ENCODE measurements at regions not wholly inside any gene's neighbourhood (a gene's known extent, or its start where the extent isn't known, plus 50 kb on each side); places are given as distances from the start of the nearest gene placed in this dataset.
"Not testable (repeated sequence)": the region's sequence is repeated elsewhere in the genome, so short reads cannot be mapped to it uniquely, and the experiment has no call there.

DNA sequence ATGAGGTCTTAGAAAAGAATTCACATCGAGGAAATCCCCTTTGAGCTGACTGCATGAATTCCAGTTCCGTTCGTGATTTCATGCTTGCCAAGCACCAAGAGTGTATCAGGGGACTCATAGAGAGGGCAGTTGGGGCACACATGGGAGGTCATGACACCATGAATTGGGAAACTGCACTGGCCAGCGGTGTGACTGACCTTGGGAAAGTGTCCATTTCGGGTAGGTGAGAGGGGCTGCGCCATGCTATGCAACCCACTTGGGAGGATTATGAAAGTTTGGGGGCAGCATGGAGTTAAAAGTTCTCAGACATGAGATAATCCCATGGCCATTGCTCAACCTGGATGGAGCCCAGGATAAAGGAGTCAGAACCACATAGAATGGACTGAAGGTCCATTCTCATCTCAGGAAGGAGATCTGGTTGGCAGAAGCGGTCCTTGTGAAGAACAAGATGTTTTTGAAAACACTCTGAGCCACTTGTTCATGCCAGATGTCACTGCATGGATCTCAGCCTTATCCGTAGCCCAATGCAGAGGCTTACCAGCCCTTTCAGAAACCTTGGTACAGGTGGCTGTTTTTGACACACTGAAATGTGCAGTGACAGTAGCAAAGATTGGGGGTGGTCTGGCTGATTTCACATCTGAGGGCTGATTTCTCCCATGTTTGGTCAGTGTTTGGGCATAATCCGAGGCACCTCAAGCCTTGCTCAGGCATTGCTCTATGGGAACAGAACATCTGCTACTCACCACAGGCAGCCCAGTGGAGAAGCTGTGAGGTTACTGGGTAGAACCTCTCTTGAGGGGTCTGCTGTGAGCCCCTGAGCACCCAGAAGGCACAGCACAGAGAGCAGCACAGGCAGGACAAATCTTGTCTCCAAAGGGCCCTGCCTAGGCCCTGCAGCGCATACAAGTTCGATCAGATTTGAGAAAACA lies 252.3 kb downstream of the CXCL12 start:
- no peak for DNase-seq (ENCODE audit: low read depth in 2 of 3, low spot score in 2 of 3)

DNA sequence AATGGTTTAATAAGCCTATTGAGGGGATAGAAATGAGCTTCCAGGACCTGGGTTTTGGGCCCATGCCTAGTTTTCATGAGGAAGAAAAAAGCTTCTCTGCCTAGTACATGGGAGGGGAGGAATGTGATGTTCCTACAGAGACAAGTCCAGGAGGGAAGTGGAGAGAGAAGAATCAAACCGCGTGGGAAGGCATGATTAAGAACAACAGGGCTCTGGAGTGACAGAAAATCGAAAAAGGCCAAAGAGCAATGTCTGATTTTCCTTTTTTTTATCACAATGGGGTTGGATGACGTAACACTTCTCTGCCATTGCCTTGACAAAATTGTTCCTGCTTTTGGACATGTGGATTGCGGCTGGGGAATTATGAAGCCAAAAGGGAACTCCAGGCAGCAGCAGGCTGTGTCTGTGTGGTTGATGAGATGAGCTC lies 258.6 kb downstream of the CXCL12 start:
- no peak for DNase-seq (ENCODE audit: low read depth in 2 of 3, low spot score in 2 of 3)

DNA sequence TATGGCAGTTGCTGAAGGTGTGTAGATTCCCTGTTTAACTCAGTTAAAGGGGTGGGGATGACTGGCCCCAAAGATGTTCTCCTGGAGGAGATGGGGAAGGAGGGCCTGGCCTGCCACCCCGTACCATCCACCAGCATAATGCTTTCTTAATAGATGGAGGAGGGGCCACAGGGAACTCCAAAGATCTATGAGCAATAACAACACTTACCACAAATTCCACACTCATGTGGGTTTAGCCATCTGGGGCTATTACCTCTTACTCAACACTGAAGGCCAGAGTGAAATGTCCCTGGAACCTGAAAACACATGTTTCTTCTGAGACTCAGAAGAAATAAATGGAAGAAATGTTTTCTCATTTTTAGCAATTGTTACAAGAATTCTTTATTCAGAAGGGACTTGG lies 259.0 kb downstream of the CXCL12 start:
- no peak for DNase-seq (ENCODE audit: low read depth in 2 of 3, low spot score in 2 of 3)

DNA sequence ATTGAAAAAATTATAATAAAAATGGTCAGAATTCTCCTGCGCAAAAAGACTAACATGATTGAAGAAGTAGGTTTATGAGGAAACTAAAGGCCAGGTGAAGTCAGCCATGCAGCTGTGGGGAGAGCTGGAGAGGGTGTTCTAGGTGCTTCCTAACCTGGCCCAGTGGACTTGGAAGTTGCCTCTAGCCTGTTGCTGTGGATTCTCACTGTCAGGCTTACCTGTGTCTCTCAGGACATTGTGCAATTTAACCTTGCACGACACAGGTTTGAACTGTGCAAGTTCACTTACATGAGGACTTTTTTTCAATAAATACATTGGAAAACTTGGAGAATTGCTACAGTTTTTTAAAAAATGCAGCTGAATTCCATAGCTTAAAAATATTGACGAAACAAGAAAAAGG lies 266.4 kb downstream of the CXCL12 start:
- no peak for DNase-seq (ENCODE audit: low read depth in 2 of 3, low spot score in 2 of 3)

DNA sequence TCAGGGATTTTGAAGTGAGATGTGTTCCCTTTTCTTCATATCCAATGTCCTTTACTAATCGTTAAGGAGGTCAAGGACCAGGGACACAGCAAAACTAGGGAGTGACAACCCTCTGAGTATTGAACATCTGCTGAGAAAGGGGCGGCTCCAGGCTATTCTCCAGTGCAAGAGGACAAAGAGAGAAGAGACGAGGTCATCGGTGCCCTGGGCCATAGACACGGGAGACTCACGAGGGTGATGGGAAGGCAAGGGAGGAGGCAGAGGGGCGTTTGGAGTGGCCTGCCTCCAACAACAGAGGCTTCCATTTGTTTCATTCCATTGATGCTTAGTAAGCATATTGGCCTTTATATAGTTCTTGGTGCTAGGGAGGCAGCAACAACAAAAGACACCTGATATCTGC lies 268.4 kb downstream of the CXCL12 start:
- DNase-seq (ENCODE audit: low read depth in 2 of 3, low spot score in 2 of 3): no peak

DNA sequence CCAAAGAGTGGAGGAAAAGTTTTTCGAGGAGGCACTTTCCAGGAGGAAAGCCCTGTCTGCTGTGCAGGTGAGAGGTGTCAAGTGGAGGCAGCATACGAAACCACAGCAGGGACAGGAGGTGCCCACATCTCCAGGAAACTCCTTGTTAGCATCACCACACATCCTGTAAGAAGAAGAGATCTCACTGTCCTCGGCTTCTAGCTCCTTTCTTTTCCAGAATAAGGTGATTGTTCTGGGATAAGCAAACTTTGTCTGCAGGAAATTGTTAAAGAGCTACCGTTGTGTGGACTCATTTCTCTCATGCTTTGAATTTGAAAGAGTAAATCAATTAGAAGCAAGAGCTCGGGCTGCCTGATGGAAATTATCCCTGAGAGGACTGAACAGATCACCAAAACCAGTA lies 269.4 kb downstream of the CXCL12 start:
- no peak for DNase-seq (ENCODE audit: low read depth in 2 of 3, low spot score in 2 of 3)

DNA sequence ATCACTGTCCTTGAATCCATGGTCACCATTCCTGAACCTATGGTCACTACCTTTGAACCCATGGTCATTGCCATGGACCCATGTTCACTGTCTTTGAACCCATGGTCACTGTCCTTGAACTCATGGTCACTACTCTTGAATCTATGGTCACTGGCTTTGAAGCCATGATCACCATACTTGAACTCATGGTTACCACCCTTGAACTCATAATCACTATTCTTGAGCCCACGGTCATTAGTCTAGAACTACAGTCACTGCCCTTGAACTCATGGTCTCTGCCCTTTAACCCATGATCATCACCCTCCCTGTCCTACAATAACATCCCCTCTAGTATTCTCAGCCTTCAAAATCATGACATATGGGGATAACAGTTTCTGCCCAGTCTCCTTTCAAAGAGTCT lies 270.5 kb downstream of the CXCL12 start:
- DNase-seq (ENCODE audit: low read depth in 2 of 3, low spot score in 2 of 3): no peak

DNA sequence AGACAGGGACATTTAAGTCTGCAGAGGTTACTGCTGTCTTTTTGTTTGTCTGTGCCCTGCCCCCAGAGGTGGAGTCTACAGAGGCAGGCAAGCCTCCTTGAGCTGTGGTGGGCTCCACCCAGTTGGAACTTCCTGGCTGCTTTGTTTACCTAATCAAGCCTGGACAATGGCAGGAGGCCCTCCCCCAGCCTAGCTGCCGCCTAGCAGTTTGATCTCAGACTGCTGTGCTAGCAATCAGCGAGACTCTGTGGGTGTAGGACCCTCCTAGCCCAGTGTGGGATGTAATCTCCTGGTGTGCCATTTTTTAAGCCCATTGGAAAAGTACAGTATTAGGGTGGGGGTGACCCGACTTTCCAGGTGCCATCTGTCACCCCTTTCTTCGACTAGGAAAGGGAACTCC lies 272.6 kb downstream of the CXCL12 start:
- DNase-seq (ENCODE audit: low read depth in 2 of 3, low spot score in 2 of 3): not testable (repeated sequence)

DNA sequence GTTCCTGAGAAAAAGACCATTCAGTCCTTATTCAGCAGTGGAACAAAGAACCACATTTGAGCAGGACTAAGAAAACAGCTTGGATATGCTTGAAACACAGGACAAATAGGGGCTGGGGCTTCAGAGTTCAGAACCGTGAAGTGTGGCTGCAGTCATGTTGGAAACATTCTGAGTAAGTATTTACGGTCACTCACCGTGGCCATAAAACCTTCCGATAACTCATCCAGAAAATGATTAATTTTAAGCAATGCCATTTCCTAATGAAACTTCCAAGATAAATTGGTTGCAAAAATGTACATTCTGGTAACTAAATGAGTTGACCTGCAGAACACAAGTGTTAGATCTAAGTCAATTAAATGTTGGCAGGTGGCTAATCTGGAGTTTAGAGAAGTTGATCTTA lies 279.2 kb downstream of the CXCL12 start:
- DNase-seq (ENCODE audit: low read depth in 2 of 3, low spot score in 2 of 3): no peak

DNA sequence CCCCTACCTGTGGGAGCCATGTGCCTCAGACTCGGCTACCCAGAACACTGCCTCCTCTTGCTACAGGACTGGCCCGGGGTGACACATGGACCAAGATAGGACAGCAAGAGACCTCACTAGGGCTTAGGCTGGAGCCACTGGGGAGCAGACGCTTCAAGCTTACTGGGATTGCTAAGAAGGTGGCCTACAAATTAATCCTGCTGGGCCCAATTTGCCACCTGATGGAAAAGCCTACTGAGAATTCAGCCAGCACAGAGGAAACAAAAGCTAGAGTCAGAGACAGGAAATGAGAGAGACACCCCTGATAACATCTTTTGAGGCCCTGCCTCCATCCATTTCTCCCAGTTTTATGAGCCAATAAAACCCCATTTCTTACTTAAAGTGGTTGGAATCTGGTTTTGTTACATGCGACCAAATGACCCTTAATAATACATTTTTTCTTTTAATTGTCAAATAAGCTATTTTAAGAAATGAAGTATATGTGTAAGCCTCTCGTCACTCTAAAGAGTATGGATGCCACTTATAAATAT lies 282.1 kb downstream of the CXCL12 start:
- no peak for DNase-seq (ENCODE audit: low read depth in 2 of 3, low spot score in 2 of 3)

DNA sequence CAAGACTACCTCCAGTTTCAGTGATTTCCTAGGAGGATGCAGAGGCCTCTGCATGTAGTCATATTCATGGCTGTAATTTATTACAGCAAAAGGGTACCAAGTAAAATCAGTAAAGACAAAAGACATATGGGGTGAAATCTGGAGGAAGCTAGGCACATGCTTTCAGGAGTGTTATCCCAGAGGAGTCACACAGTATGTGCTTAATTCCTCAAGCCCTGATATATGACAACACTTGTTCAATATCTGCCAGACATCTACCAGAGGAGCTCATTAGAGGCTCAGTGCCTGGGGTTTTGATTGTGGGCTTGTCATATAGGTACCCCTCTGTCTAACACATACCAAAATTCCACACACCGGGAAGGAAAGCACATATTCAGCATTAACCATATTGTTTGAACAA lies 283.8 kb downstream of the CXCL12 start:
- DNase-seq (ENCODE audit: low read depth in 2 of 3, low spot score in 2 of 3): no peak

DNA sequence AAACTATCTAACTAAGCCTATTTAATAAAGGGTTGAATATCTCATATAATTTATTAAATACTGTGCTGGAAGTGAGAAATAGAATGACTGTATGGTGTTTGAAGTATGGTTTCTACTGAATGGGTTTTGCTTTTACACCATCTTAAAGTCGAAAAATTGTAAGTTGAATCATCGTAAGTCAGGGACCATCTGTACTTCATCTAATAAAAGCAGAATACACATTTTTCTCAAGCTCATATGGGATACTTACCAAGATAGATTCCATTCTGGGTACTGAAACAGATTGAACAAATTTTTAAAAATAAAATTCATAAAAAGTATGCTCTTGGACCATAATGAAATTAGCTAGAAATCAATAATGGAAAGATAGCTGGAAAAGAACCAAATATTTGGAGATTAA lies 285.4 kb downstream of the CXCL12 start:
- no peak for DNase-seq (ENCODE audit: low read depth in 2 of 3, low spot score in 2 of 3)

DNA sequence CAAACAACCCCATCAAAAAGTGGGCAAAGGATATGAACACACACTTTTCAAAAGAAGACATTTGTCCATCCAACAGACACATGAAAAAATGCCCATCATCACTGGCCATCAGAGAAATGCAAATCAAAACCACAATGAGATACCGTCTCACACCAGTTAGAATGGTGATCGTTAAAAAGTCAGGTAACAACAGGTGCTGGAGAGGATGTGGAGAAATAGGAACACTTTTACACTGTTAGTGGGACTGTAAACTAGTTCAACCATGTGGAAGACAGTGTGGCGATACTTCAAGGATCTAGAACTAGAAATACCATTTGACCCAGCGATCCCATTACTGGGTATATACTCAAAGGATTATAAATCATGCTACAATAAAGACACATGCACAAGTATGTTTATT lies 288.7 kb downstream of the CXCL12 start:
- DNase-seq (ENCODE audit: low read depth in 2 of 3, low spot score in 2 of 3): not testable (repeated sequence)

DNA sequence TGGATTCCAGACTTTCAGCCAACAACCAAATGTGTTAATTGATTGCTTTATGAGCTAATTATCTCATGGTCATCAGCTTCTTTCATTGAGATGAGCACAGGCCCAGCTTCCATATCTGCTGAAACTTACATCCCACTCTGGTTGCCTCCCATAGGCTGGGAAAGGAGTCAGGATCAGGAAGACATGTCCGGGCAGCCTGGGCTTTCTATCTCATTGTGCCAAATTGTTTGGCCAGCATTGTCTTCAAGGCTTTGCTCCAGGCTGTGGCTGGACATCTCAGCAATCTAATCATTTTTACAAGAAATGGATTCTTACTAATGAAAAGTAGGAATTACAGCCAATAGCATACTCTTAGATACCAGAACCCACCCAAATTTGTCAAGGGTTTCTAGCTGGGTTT lies 295.2 kb downstream of the CXCL12 start:
- no peak for DNase-seq (ENCODE audit: low read depth in 2 of 3, low spot score in 2 of 3)

DNA sequence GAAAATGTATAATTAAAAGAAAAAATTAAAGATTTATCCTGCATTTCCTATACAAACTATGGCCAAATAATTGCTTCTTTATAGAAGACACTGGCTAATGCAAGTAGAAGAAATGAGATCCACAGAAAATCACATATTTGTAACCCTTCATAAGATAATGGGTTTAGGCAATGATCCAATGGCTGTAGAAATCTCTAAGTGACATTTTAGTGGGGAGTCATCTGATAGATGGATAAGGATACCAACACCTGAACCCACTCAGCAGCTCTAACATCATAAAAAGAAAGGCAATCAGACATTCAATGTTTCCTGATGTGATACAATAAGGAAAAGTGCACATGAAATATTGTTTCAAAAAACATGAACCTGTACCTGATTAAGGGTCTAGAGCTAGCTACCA lies 297.5 kb downstream of the CXCL12 start:
- no peak for DNase-seq (ENCODE audit: low read depth in 2 of 3, low spot score in 2 of 3)

DNA sequence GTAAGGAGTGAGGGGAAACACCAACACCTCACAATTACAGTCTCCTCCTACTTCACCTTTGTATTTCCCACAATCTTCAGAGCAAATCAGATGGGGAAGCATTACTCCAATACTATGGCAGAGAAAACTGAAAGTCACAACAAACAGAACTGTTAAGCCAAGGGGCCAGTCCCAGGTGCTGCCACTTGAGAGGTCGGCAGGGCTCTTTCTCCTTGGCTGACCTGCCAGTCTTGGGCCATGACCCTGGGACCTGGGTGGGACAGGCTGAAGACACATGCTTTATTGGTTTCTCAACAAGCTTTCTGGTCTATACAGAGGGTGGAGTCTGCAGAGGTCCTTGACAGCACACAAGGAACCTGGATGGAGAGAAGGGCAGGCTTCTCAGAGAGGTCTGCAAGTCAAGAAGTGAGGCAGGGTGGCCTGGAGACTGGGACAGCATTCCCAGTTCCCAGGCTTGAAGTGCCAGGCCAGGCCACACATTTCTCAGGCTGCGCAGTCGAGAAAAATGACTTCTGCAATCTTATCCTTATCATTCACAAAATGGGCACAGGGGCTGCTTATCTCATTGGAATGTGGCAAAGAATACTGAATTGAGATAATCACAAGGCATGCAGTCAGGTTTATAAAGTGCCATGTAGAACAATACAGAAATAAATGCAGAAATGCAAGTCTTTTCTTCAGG lies 301.0 kb downstream of the CXCL12 start:
- no peak for DNase-seq (ENCODE audit: low read depth in 2 of 3, low spot score in 2 of 3)

DNA sequence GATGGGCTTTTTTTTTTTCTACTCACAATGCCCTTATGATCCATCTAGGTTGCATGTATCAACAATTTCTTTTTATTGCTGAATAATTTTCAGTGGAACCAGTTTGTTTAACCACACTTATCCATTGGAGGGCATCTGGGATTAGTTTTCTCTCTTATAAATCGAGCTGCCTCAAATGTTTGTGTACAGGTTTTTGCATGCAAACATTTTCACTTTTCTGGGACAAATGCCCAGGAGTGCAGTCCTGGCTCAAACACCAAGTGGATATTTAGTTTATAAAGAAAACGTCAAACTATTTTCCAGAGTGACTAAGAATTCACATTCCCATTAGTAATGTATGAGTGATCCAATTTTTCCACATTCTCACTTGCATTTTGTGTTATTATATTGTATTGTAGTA lies 313.4 kb downstream of the CXCL12 start:
- DNase-seq (ENCODE audit: low read depth in 2 of 3, low spot score in 2 of 3): no peak

DNA sequence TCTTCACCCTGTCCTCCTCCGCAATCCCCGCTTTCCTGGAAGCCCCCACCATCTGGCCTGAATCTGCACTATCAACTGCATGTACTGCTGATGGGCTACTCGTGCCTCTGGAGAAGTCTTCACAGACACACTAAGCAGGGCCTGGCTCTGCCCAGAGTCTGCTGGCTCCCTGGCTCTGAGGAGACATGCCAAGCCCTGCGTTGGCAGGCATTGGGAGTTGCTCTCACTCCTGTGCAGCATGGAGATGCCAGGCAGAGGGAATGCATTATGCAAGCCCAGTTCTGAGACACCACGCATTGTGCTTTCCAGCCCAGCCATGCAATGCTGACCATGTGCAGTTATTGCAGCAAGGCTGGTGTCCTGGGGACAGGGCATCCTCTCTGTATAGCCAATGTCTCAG lies 314.6 kb downstream of the CXCL12 start:
- no peak for DNase-seq (ENCODE audit: low read depth in 2 of 3, low spot score in 2 of 3)

DNA sequence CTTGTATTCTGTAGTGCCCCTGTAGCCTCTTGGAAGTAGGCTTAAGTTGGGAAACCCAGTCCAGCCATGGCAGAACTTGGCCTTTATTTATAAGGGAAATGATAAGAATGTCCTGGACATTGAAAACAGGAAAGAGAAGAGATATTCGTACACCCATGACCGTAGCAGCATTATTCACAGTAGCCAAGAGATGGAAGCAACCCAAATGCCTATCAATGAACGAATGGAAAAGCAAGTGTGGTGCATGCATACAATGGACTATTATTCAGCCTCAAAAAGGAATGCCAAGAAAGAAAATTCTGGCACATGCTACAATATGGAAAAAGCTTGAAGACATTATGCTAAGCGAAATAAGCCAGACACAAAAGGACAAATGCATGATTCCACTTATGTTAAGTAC lies 315.3 kb downstream of the CXCL12 start:
- no peak for DNase-seq (ENCODE audit: low read depth in 2 of 3, low spot score in 2 of 3)

DNA sequence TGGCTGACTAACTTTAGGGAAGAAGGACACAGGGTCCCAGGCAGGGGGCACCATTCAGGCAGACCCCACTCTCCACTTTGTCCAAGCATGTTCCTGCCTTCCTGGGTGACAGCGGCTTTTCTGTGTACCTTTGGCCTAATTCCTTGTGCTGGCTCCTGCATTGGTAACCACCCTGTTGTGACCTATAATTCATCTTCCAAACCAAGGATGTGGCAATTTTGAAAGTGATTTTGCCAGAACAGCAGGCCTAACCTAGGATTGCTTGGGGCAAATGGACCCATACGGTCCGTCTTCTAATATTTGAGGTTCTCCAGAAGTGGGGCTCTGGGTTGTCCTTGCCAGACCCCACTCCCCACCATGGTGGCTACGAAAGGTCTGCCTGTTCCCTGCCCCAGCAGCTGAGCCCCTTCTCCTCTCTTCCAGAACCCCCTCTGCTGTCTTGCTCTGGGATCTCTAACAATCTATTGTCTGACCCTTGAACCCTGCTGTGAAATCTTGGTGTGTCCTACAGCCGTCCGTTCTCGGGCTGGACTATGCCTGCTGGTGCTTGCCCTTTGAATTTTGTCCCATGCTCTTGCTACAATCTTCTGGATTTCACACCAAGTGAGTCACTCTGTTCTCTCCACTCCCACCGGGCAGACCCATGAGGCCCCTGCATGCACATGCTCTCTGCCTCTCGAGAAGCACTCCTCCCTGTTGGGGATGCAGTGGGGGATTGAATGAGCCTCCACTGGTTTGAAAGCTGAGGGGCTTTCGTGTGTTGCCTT lies 316.0 kb downstream of the CXCL12 start:
- DNase-seq (ENCODE audit: low read depth in 2 of 3, low spot score in 2 of 3): no peak

DNA sequence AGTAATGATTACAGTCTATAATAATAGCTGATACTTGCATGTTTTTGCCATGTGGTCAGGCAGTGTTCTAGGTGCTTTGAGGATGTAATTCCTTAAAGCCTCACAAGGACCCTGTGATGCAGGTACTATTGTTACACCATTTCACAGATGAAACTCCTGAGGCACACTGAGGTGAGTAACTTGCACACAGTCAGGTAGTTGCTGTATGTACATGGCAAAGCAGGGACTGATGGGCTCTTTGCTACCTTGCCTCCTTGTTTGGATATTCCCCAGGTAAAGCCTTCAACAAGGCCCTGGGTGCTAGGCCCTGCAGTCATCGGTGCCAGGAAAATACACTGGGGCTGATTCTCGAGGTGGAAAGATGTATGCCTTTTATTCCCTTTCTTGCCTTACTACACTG lies 317.5 kb downstream of the CXCL12 start:
- no peak for DNase-seq (ENCODE audit: low read depth in 2 of 3, low spot score in 2 of 3)
